ENCODE measurements at regions not wholly inside any gene's neighbourhood (a gene's known extent, or its start where the extent isn't known, plus 50 kb on each side); places are given as distances from the start of the nearest gene placed in this dataset.

DNA sequence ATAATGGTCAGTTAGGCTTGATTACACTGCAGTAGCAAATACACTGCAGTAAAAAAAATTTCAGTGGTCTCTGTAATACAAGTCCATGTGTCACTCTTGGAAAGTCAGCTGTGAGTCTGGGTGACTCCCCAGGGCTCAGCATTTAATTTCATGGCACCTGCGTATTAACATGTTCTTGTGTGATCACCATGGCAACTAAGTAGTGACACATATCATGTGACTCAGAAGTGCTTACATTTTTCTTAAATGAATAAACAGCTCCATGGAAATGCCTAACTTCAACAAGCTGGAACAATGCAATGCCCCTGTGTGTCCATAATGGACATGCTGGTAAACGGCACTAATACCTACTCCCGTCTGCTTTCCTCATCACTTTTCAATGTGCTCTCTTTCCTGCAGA is 88.5 kb upstream of the ANO4 start:
- DNase-seq (ENCODE audit: low spot score), result no peak
- no peak overlapping the region for H3K4me3 Mint-ChIP-seq (ENCODE audit: unreplicated experiment)
- H3K4me1 Mint-ChIP-seq (ENCODE audit: low read depth), result no peaks in the 10 kb centered on the region
- H3K9me3 Mint-ChIP-seq (ENCODE audit: low read depth), result no peaks in the 10 kb centered on the region
- no peak overlapping the region for H3K27ac Mint-ChIP-seq (ENCODE audit: unreplicated experiment)
- TF ChIP-seq, protein P1, sequence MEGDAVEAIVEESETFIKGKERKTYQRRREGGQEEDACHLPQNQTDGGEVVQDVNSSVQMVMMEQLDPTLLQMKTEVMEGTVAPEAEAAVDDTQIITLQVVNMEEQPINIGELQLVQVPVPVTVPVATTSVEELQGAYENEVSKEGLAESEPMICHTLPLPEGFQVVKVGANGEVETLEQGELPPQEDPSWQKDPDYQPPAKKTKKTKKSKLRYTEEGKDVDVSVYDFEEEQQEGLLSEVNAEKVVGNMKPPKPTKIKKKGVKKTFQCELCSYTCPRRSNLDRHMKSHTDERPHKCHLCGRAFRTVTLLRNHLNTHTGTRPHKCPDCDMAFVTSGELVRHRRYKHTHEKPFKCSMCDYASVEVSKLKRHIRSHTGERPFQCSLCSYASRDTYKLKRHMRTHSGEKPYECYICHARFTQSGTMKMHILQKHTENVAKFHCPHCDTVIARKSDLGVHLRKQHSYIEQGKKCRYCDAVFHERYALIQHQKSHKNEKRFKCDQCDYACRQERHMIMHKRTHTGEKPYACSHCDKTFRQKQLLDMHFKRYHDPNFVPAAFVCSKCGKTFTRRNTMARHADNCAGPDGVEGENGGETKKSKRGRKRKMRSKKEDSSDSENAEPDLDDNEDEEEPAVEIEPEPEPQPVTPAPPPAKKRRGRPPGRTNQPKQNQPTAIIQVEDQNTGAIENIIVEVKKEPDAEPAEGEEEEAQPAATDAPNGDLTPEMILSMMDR (IDR thresholded peaks at IDR 0.05), result no peak
- peaks cover 2% of the 10 kb centered on the region for H3K27me3 Mint-ChIP-seq (ENCODE audit: low read depth)
- H3K36me3 Mint-ChIP-seq (ENCODE audit: low read depth), result no peaks in the 10 kb centered on the region

GRCh38 chr12:100708591-100708990 is 86.0 kb upstream of the ANO4 start:
- no peaks in the 10 kb centered on the region for H3K9me3 Mint-ChIP-seq (ENCODE audit: low read depth)
- H3K27me3 Mint-ChIP-seq (ENCODE audit: low read depth), result peaks cover 2% of the 10 kb centered on the region
- H3K36me3 Mint-ChIP-seq (ENCODE audit: low read depth), result no peaks in the 10 kb centered on the region
- TF ChIP-seq, protein P1 (IDR thresholded peaks at IDR 0.05), result no peak
- no peak overlapping the region for H3K27ac Mint-ChIP-seq (ENCODE audit: unreplicated experiment)
- no peak for DNase-seq (ENCODE audit: low spot score)
- no peak overlapping the region for H3K4me3 Mint-ChIP-seq (ENCODE audit: unreplicated experiment)
- H3K4me1 Mint-ChIP-seq (ENCODE audit: low read depth), result no peaks in the 10 kb centered on the region

DNA sequence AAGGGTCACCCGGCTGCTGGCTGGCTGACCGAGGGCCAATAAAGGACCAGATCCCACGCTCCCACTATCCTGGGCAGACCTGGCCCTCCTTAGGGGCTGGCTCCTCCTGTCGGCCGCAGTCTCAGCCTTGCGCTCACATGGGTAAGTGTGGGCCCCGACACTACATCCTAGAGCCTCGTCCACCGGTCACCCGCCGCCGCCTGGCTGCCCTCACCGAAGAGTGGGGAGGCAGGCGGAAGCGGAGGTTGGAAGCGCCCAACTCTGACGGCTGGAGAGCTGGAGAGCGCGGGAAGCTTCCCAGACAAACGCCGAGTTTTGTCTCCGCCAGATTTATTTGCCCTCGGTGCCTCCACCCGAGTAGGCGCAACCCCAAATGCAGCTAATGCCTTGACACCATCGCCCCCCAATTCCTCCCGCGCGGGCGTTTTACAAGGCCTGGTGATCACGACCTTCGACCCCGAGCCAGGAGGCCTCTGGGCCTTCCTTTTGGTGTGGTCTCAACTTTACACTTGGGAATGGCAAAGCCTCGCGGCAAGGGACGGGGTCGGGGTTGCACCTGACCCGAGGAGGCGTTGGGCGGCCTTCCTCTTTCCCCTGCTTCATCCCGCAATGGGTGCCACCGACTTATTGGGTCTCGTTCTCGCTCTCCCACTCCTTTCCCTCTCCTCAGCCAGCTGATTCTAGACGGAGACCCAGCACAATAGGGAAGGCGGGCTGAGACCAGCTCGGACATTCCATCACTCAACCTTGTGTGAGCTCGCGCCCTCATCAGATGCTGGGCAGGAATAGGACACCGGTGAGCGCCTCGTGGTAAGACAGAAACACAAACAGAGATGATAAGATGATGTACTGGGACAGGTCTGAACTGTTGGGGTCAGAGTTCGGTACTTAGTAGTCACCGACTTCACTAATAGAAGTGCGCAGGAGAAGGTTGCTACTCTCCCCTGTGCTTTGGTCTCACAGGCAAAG is 78.3 kb upstream of the ANO4 start:
- DNase-seq (ENCODE audit: low spot score), result peak; percentile 85
- TF ChIP-seq, protein P1 (IDR thresholded peaks at IDR 0.05), result no peak
- Mint-ChIP-seq H3K27ac (ENCODE audit: unreplicated experiment) (no peak overlapping the region), H3K9me3 (ENCODE audit: low read depth) (no peaks in the 10 kb centered on the region), H3K36me3 (ENCODE audit: low read depth) (no peaks in the 10 kb centered on the region), H3K4me3 (ENCODE audit: unreplicated experiment) (peak overlapping the region; percentile 71), H3K4me1 (ENCODE audit: low read depth) (peaks cover 9% of the 10 kb centered on the region), H3K27me3 (ENCODE audit: low read depth) (peaks cover 35% of the 10 kb centered on the region)

GRCh38 chr12:100716945-100717732 is 77.4 kb upstream of the ANO4 start:
- peak overlapping the region; percentile 71 for H3K4me3 Mint-ChIP-seq (ENCODE audit: unreplicated experiment)
- no peak overlapping the region for H3K27ac Mint-ChIP-seq (ENCODE audit: unreplicated experiment)

GRCh38 chr12:100717733-100718067 is 76.9 kb upstream of the ANO4 start:
- DNase-seq (ENCODE audit: low spot score), result no peak
- H3K4me1 Mint-ChIP-seq (ENCODE audit: low read depth), result peaks cover 9% of the 10 kb centered on the region
- H3K27me3 Mint-ChIP-seq (ENCODE audit: low read depth), result peaks cover 37% of the 10 kb centered on the region
- no peak overlapping the region for H3K27ac Mint-ChIP-seq (ENCODE audit: unreplicated experiment)
- TF ChIP-seq, protein P1 (IDR thresholded peaks at IDR 0.05), result no peak
- H3K4me3 Mint-ChIP-seq (ENCODE audit: unreplicated experiment), result peak overlapping the region; percentile 69
- no peaks in the 10 kb centered on the region for H3K9me3 Mint-ChIP-seq (ENCODE audit: low read depth)
- H3K36me3 Mint-ChIP-seq (ENCODE audit: low read depth), result no peaks in the 10 kb centered on the region

More at GRCh38 chr12:100716945-100717732, 77.4 kb upstream of the ANO4 start:
- Mint-ChIP-seq H3K36me3 (ENCODE audit: low read depth) (no peaks in the 10 kb centered on the region), H3K27me3 (ENCODE audit: low read depth) (peaks cover 37% of the 10 kb centered on the region), H3K9me3 (ENCODE audit: low read depth) (no peaks in the 10 kb centered on the region), H3K4me1 (ENCODE audit: low read depth) (peaks cover 9% of the 10 kb centered on the region)
- no peak for DNase-seq (ENCODE audit: low spot score)
- TF ChIP-seq, protein P1 (IDR thresholded peaks at IDR 0.05), result no peak
